D721Med (cell line): ENCODE measurements at regions not wholly inside any gene's neighbourhood (a gene's known extent, or its start where the extent isn't known, plus 50 kb on each side); places are given as distances from the start of the nearest gene placed in this dataset.

ENCODE experiments used
- DNase-seq: peaks from one replicate; pipeline ENCODE4 v3.0.0; 2011; ENCODE audit warnings: low spot score; ENCODE audit not compliant: insufficient read length
- FAIRE-seq: peaks from 2 replicates; lab custom pipeline; 2011; peaks lifted over from hg19 to GRCh38; lab: Jason Lieb, UNC
- CTCF ChIP-seq: IDR thresholded peaks from 2 replicates; pipeline ENCODE4 v1.5.1; 2012; ENCODE audit warnings: mild to moderate bottlenecking, control low read depth; ENCODE audit not compliant: insufficient read depth; ENCODE audit errors: missing control alignments

- TF ChIP-seq CTCF = no peak
- DNase-seq (no peak), FAIRE-seq (no peak)
Observed at GRCh38 chr7:84837405-84837804, 349.5 kb downstream of the SEMA3D start.

GRCh38 chr7:84829719-84830118 lies 357.1 kb downstream of the SEMA3D start:
- FAIRE-seq (no peak), DNase-seq (no peak)
- no peak for TF ChIP-seq CTCF

- FAIRE-seq (no peak), DNase-seq (no peak)
- no peak for TF ChIP-seq CTCF
Observed at GRCh38 chr7:84824057-84824651, 362.7 kb downstream of the SEMA3D start.

GRCh38 chr7:84823530-84823929 lies 363.3 kb downstream of the SEMA3D start:
- FAIRE-seq = no peak
- TF ChIP-seq CTCF = no peak
- no peak for DNase-seq

- DNase-seq = no peak
- no peak for FAIRE-seq
- no peak for TF ChIP-seq CTCF
Observed at GRCh38 chr7:84822941-84823510, 363.8 kb downstream of the SEMA3D start.

GRCh38 chr7:84821671-84822534 lies 365.0 kb downstream of the SEMA3D start:
- FAIRE-seq = no peak
- no peak for TF ChIP-seq CTCF
- DNase-seq = no peak
